Caco-2 (cell line): ENCODE measurements at regions not wholly inside any gene's neighbourhood (a gene's known extent, or its start where the extent isn't known, plus 50 kb on each side); places are given as distances from the start of the nearest gene placed in this dataset.

Experiments used
- BruUV-seq: library from RNA; stranded (reverse); fragments of 400-500 nt; replicated peaks from 2 replicates; lab custom pipeline; 2021; lab: Mats Ljungman, UMichigan
- CTCF ChIA-PET: fragments of 300-600 bp; sonication (Branson Sonifier 250); formaldehyde crosslinking; loops from one replicate; lab custom pipeline; 2022; ENCODE audit warnings: antibody characterized with exemption; lab: Charles Lee
- POLR2A ChIA-PET: fragments of 300-600 bp; sonication (Branson Sonifier 250); formaldehyde crosslinking; loops from one replicate; lab custom pipeline; 2022; ENCODE audit warnings: antibody characterized with exemption; lab: Charles Lee
- DNase-seq, 2 experiments: peaks; one replicate each; pipeline versions ENCODE4 v3.0.0 to v3.0.0-alpha.2; 2020 to 2022
- H3K27me3 ChIP-seq: replicated peaks from 2 replicates; pipeline ENCODE4 v1.6.0; 2011; ENCODE audit warnings: low read length; ENCODE audit not compliant: control insufficient read depth, insufficient read depth
- H3K36me3 ChIP-seq: 2 replicates; pipeline ENCODE4 v1.5.1; 2011; ENCODE audit warnings: low read length; ENCODE audit not compliant: control insufficient read depth, insufficient read depth
- H3K4me1 ChIP-seq: fragments of 250-450 bp; sonication (Bioruptor Pico); 2 replicates; pipeline ENCODE4 v1.5.1; 2020; ENCODE audit warnings: mild to moderate bottlenecking
- H3K4me3 ChIP-seq: 2 replicates; pipeline ENCODE4 v1.5.1; 2011; ENCODE audit warnings: low read depth, mild to moderate bottlenecking, control low read depth, low read length
- H3K9me3 ChIP-seq: fragments of 250-450 bp; sonication (Bioruptor Pico); 2 replicates; pipeline ENCODE4 v1.5.1; 2020; ENCODE audit warnings: mild to moderate bottlenecking, moderate library complexity
- H3K27ac Mint-ChIP-seq: one replicate; pipeline ENCODE4 v1.8.0; 2022; ENCODE audit warnings: mixed read lengths; ENCODE audit not compliant: unreplicated experiment
- H3K27me3 Mint-ChIP-seq: one replicate; pipeline ENCODE4 v1.8.0; 2022; ENCODE audit warnings: mixed read lengths; ENCODE audit not compliant: insufficient read depth, unreplicated experiment
- H3K36me3 Mint-ChIP-seq: one replicate; pipeline ENCODE4 v1.8.0; 2022; ENCODE audit warnings: mild to moderate bottlenecking, mixed read lengths; ENCODE audit not compliant: insufficient read depth, unreplicated experiment
- H3K4me1 Mint-ChIP-seq: one replicate; pipeline ENCODE4 v1.8.0; 2022; ENCODE audit warnings: low read depth, mixed read lengths; ENCODE audit not compliant: unreplicated experiment
- H3K4me3 Mint-ChIP-seq: one replicate; pipeline ENCODE4 v1.8.0; 2022; ENCODE audit warnings: mild to moderate bottlenecking, moderate library complexity, mixed read lengths; ENCODE audit not compliant: unreplicated experiment
- H3K9me3 Mint-ChIP-seq: one replicate; pipeline ENCODE4 v1.8.0; 2022; ENCODE audit warnings: mixed read lengths; ENCODE audit not compliant: unreplicated experiment
- intact Hi-C: fragments of 100-400 bp; cut with micrococcal nuclease; formaldehyde crosslinking; loops from one replicate; pipeline ENCODE4 v1.10.0; 2022; ENCODE audit not compliant: unreplicated experiment
- TF ChIP-seq, protein P1 (sequence below), 2 experiments: fragments of 200-600 bp in 1 of 2; IDR thresholded peaks; 1 replicate in 1 of 2; 2 replicates in 1 of 2; pipeline versions ENCODE4 v1.5.1 to v1.8.0; 2011 to 2022; ENCODE audit warnings: antibody characterized with exemption in 1 of 2, control low read depth in 1 of 2, inconsistent platforms in 1 of 2, low read depth in 1 of 2, low read length in 1 of 2, mild to moderate bottlenecking in 1 of 2, moderate library complexity in 1 of 2; ENCODE audit not compliant: insufficient read depth in 1 of 2, severe bottlenecking in 1 of 2, unreplicated experiment in 1 of 2

DNA sequence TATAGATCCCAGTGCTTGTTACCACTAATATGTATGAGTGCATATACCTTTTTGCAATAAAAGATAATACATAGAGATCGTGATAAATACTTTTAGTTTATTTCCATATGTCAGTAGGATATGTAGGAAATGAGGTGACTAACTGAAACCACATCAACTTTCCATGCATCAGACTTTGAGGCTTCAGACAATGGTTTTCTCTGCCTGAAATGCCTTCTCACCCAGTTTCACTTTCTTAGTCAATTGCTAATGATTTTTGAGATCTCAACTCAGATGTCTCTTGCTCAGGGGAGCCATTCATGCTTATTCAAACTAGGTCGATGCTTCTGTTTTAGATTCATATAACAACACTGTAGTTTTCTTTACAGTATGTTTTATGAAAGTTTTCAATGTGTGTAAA, 626.6 kb upstream of the ADGRB3 start:
- TF ChIP-seq, protein P1, sequence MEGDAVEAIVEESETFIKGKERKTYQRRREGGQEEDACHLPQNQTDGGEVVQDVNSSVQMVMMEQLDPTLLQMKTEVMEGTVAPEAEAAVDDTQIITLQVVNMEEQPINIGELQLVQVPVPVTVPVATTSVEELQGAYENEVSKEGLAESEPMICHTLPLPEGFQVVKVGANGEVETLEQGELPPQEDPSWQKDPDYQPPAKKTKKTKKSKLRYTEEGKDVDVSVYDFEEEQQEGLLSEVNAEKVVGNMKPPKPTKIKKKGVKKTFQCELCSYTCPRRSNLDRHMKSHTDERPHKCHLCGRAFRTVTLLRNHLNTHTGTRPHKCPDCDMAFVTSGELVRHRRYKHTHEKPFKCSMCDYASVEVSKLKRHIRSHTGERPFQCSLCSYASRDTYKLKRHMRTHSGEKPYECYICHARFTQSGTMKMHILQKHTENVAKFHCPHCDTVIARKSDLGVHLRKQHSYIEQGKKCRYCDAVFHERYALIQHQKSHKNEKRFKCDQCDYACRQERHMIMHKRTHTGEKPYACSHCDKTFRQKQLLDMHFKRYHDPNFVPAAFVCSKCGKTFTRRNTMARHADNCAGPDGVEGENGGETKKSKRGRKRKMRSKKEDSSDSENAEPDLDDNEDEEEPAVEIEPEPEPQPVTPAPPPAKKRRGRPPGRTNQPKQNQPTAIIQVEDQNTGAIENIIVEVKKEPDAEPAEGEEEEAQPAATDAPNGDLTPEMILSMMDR (IDR thresholded peaks at IDR 0.05; ENCODE audit: insufficient read depth in 1 of 2, low read depth in 1 of 2, low read length in 1 of 2, severe bottlenecking in 1 of 2, unreplicated experiment in 1 of 2) = no peak
- intact Hi-C loops = no loop called here
- CTCF ChIA-PET = no interaction called here
- DNase-seq = no peak
- no peaks in the 10 kb centered on the region for H3K36me3 ChIP-seq
- H3K9me3 Mint-ChIP-seq = no peaks in the 10 kb centered on the region
- BruUV-seq = no TSS peak
- no peaks in the 10 kb centered on the region for H3K27me3 ChIP-seq
- no peak overlapping the region for H3K4me3 Mint-ChIP-seq
- no peaks in the 10 kb centered on the region for H3K36me3 Mint-ChIP-seq
- H3K4me1 Mint-ChIP-seq = no peaks in the 10 kb centered on the region
- peaks cover 3% of the 10 kb centered on the region for H3K27me3 Mint-ChIP-seq
- no peak overlapping the region for H3K27ac Mint-ChIP-seq
- H3K4me1 ChIP-seq = no peaks in the 10 kb centered on the region
- no peaks in the 10 kb centered on the region for H3K9me3 ChIP-seq
- POLR2A ChIA-PET = no interaction called here
- no peak overlapping the region for H3K4me3 ChIP-seq

DNA sequence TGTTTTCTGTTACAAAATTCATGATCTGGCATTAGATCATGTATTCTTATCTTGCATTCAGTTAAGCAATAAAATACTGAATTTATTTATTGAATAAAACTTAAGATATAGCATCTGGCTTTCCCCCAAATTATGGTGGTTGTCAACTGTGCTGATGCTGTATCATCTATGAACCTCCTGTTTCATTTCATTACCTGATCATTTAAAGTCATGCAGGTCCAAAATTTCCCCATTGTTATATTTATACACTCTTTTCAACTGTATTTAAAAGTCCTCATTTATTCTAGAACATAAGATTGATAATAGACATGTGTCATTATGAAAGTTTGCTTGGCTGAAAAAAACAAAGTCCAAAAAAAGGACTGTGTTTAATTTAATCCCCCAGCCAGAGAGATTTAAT, 627.4 kb upstream of the ADGRB3 start:
- Mint-ChIP-seq H3K36me3 (no peaks in the 10 kb centered on the region), H3K4me3 (no peak overlapping the region), H3K4me1 (no peaks in the 10 kb centered on the region), H3K27me3 (peaks cover 3% of the 10 kb centered on the region), H3K27ac (no peak overlapping the region), H3K9me3 (no peaks in the 10 kb centered on the region)
- no peaks in the 10 kb centered on the region for H3K4me1 ChIP-seq
- no peaks in the 10 kb centered on the region for H3K36me3 ChIP-seq
- no TSS peak for BruUV-seq
- no peaks in the 10 kb centered on the region for H3K9me3 ChIP-seq
- CTCF ChIA-PET = no interaction called here
- TF ChIP-seq, protein P1 (IDR thresholded peaks at IDR 0.05; ENCODE audit: insufficient read depth in 1 of 2, low read depth in 1 of 2, low read length in 1 of 2, severe bottlenecking in 1 of 2, unreplicated experiment in 1 of 2) = no peak
- intact Hi-C loops = no loop called here
- POLR2A ChIA-PET = no interaction called here
- DNase-seq = no peak
- no peaks in the 10 kb centered on the region for H3K27me3 ChIP-seq
- no peak overlapping the region for H3K4me3 ChIP-seq

DNA sequence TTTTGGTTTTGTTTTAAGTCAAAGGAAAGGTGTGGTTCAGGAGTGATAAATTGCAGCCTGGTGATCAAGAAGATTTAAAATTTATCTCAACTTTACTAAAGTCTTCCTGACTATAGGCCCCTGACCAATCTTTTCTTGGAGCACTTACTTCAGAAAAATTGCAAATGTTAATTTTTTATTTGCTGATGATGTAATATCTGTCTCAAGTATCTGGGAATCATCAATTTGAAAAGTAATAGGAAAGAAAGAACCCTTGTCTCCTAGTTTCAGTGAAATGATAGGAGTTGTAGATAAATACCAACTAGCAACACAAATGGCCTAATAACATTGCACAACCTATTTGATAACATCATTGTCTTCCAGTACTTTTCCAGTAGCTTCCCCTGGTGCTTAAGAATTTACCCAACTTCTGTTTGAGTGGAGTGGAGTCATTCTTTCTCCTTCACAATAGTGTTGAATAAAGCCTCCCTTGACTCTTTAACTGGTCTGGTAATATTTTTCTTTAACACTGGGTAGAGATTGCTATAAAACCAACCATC, 648.3 kb upstream of the ADGRB3 start:
- Mint-ChIP-seq H3K9me3 (no peaks in the 10 kb centered on the region), H3K36me3 (no peaks in the 10 kb centered on the region), H3K4me1 (no peaks in the 10 kb centered on the region), H3K27me3 (no peaks in the 10 kb centered on the region), H3K4me3 (no peak overlapping the region), H3K27ac (no peak overlapping the region)
- Histone ChIP-seq H3K4me1 (no peaks in the 10 kb centered on the region), H3K36me3 (no peaks in the 10 kb centered on the region), H3K27me3 (no peaks in the 10 kb centered on the region), H3K9me3 (no peaks in the 10 kb centered on the region), H3K4me3 (no peak overlapping the region)
- ChIA-PET CTCF (no interaction called here), POLR2A (no interaction called here)
- DNase-seq = no peak
- TF ChIP-seq, protein P1 (IDR thresholded peaks at IDR 0.05; ENCODE audit: insufficient read depth in 1 of 2, low read depth in 1 of 2, low read length in 1 of 2, severe bottlenecking in 1 of 2, unreplicated experiment in 1 of 2) = no peak
- BruUV-seq = no TSS peak
- intact Hi-C loops = no loop called here
